ENCODE measurements at regions not wholly inside any gene's neighbourhood (a gene's known extent, or its start where the extent isn't known, plus 50 kb on each side); places are given as distances from the start of the nearest gene placed in this dataset.
A peak's percentile ranks its signal among the peaks of the same experiment; 100 is the strongest.
"Not testable (repeated sequence)": the region's sequence is repeated elsewhere in the genome, so short reads cannot be mapped to it uniquely, and the experiment has no call there.

DNA sequence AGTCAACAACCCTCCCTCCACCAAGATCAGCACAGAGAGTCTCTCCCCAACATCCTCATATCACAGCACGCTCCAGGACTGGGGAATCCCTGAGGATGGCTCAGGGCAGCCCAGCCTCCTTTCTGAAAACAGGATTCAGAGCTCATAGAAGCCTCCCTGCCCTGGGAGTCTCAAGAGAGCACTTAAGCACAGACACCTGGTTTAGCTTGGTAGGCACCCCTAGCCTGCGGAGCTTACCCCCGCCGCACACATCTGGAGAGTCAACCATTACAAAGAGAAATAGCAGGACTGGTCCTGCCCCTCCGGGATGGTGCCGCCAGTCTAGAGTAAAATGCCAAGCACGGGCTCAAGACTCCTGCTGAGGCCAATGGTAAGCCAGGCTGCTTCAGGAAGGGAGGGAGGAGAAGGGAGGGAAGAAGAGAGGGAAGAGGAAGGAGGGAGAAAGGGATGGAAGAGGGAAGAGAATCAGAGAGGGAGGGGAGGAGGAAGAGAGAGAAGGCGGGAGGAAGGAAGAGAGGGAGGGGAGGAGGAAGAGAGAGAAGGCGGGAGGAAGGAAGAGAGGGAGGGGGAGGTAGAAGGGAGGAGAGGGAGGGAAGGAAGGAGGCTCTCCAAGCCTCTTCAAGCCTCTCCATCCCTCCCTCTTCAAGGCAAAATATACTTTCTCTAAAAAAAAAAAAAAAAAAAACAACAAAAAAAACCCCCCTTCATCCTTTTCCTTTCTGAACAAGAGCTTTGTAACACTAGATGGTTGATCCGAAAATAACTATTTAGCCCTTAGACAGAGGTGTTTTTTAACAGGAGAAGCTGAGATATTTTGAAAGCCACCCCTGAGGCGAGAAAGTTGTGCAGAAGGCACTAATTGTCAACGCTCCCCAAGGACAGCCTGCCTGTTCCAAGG, 278.6 kb upstream of the TLE3 start:
- Histone ChIP-seq H3K27me3 (no peaks in the 10 kb centered on the region), H3K27ac (no peak overlapping the region), H3K36me3 (no peaks in the 10 kb centered on the region), H3K9me3 (no peaks in the 10 kb centered on the region), H3K4me3 (no peak overlapping the region), H3K4me1 (no peaks in the 10 kb centered on the region)
- no peak for DNase-seq
- TF ChIP-seq, protein P1, sequence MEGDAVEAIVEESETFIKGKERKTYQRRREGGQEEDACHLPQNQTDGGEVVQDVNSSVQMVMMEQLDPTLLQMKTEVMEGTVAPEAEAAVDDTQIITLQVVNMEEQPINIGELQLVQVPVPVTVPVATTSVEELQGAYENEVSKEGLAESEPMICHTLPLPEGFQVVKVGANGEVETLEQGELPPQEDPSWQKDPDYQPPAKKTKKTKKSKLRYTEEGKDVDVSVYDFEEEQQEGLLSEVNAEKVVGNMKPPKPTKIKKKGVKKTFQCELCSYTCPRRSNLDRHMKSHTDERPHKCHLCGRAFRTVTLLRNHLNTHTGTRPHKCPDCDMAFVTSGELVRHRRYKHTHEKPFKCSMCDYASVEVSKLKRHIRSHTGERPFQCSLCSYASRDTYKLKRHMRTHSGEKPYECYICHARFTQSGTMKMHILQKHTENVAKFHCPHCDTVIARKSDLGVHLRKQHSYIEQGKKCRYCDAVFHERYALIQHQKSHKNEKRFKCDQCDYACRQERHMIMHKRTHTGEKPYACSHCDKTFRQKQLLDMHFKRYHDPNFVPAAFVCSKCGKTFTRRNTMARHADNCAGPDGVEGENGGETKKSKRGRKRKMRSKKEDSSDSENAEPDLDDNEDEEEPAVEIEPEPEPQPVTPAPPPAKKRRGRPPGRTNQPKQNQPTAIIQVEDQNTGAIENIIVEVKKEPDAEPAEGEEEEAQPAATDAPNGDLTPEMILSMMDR (IDR thresholded peaks at IDR 0.05): no peak
- no peak for TF ChIP-seq POLR2A (IDR thresholded peaks at IDR 0.05)

DNA sequence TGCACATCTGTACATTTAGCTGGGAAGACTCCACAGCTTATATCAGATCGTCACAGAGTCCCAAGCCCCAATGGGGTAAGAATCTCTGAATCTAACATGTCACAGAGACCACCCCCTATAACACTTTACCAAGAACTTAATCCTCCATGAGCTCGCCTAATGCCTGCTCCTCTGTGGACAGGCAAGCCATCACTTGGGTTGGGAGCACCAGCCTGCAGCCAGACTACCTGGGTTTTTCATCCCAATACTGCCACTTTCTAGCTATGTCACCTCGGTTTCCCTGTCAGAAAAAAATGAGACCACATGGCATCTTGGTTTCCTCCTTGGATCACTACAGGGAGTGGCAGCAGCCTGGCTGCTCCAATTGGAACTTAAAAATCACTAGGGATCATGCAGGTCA, 277.9 kb upstream of the TLE3 start:
- Histone ChIP-seq H3K36me3 (no peaks in the 10 kb centered on the region), H3K4me1 (no peaks in the 10 kb centered on the region), H3K27me3 (no peaks in the 10 kb centered on the region), H3K27ac (no peak overlapping the region), H3K9me3 (no peaks in the 10 kb centered on the region), H3K4me3 (no peak overlapping the region)
- TF ChIP-seq, protein P1 (IDR thresholded peaks at IDR 0.05): no peak
- TF ChIP-seq POLR2A (IDR thresholded peaks at IDR 0.05): no peak
- no peak for DNase-seq

DNA sequence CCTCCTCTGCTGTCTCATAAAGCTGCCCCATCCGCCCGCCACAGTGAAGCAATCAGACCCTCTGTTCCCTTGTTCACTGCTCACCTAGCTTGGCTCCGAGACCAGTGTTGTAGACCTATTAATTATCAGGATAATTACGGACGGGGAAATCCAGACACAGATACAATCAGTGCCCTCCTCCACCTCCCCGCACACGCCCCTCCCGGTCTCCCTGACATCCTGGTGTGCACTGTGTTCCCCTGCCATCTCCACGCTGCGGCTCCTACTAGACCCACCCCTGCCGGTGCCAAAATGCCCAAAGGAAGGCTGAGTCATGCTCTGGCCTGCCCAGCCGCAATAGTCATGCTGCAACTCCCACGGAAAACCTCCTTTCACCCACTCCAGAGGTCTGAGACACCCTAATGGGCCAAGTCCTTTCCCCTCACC, 277.3 kb upstream of the TLE3 start:
- Histone ChIP-seq H3K27ac (no peak overlapping the region), H3K4me3 (no peak overlapping the region), H3K9me3 (no peaks in the 10 kb centered on the region), H3K36me3 (no peaks in the 10 kb centered on the region), H3K4me1 (no peaks in the 10 kb centered on the region), H3K27me3 (no peaks in the 10 kb centered on the region)
- DNase-seq: no peak
- no peak for TF ChIP-seq POLR2A (IDR thresholded peaks at IDR 0.05)
- TF ChIP-seq, protein P1 (IDR thresholded peaks at IDR 0.05): no peak

DNA sequence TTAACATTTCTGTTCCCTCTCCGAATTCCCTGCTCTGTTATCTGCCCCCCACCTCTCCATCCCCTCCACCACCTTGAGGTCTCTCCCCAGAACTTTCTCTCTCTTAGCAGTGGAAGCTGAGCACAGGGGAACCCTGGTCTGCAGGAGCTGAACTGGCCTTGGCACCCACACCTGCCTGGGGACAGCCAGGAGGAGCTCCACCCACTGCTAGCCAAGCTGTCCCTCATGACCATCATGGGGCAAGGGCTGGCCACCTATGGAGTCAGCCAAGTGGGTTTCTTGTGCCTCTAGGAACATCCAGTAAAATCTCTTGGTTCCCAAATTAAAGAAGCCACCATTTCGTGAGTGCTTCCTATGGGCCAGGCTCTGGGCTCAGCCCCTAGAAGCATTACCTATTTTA, 276.4 kb upstream of the TLE3 start:
- Histone ChIP-seq H3K4me1 (no peaks in the 10 kb centered on the region), H3K27me3 (no peaks in the 10 kb centered on the region), H3K4me3 (no peak overlapping the region), H3K36me3 (no peaks in the 10 kb centered on the region), H3K27ac (no peak overlapping the region), H3K9me3 (no peaks in the 10 kb centered on the region)
- TF ChIP-seq POLR2A (IDR thresholded peaks at IDR 0.05): no peak
- TF ChIP-seq, protein P1 (IDR thresholded peaks at IDR 0.05): no peak
- DNase-seq: no peak

DNA sequence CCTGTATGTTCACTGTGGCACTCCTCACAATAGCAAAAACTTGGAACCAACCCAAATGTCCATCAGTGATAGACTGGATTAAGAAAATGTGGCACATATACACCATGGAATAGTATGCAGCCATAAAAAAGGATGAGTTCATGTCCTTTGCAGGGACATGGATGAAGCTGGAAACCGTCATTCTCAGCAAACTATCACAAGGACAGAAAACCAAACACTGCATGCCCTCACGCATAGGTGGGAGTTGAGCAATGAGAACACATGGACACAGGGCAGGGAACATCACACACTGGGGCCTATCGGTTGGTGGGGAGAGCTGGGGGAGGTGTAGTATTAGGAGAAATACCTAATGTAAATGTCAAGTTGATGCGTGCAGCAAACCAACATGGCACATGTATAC, 275.7 kb upstream of the TLE3 start:
- H3K27me3 ChIP-seq, H3K4me1 ChIP-seq, DNase-seq, H3K9me3 ChIP-seq, H3K36me3 ChIP-seq, H3K4me3 ChIP-seq, H3K27ac ChIP-seq: not testable (repeated sequence)

DNA sequence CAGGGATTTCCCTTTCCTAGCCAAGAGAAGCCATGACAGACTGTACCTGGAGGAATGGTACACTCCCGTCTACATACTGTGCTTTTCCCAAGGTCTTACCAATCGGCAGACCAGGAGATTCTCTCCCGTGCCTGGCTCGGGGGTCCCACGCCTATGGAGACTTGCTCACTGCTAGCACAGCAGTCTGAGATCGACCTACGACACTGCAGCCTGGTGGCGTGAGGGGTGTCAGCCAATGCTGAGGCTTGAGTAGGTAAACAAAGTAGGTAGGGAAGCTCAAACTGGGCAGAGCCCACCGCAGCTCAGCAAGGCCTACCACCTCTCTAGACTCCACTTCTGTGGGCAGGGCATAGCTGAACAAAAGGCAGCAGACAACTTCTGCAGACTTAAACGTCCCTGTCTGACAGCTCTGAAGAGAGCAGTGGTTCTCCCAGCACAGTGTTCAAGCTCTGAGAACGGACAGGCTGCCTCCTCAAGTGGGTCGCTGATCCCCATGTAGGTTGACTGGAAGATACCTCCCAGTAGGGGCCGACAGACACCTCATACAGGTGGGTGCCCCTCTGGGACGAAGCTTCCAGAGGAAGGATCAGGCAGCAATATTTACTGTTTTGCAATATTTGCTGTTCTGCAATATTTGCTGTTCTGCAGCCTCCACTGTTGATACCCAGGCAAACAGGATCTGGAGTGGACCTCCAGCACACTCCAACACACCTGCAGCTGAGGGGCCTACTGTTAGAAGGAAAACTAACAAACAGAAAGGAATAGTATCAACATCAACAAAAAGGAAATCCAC, 270.4 kb upstream of the TLE3 start:
- not testable (repeated sequence) for H3K9me3 ChIP-seq, H3K4me3 ChIP-seq, H3K4me1 ChIP-seq, H3K27me3 ChIP-seq, H3K27ac ChIP-seq, H3K36me3 ChIP-seq, DNase-seq

DNA sequence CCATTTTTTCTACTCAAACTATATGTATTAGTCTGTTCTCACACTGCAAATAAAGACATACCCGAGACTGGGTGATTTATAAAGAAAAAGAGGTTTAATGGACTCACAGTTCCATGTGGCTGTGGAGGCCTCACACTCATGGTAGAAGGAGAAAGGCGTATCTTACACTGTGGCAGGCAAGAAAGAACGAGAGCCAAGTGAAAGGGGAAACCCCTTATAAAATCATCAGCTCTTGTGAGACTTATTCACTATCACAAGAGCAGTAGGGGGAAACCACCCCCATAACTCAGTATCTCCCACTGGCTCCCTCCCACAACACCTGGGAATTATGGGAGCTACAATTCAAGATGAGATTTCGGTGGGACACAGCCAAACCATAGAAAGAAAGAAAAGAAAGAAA, 266.3 kb upstream of the TLE3 start:
- not testable (repeated sequence) for H3K27ac ChIP-seq, H3K4me3 ChIP-seq

More for the DNA sequence above, 266.3 kb upstream of the TLE3 start:
- not testable (repeated sequence) for H3K27me3 ChIP-seq, H3K36me3 ChIP-seq, H3K9me3 ChIP-seq, H3K4me1 ChIP-seq
- peak in 1 of 3 donors; percentile 11 for DNase-seq
